SK-N-SH (cell line): ENCODE measurements at regions not wholly inside any gene's neighbourhood (a gene's known extent, or its start where the extent isn't known, plus 50 kb on each side); places are given as distances from the start of the nearest gene placed in this dataset.

Experiments used
- CTCF ChIA-PET: fragments of 300-600, 350-600 bp; formaldehyde crosslinking; extraction: SDS; loops from one replicate; lab custom pipeline; 2021; lab: Yijun Ruan, JAX
- POLR2A ChIA-PET: fragments of 350-600 bp; sonication (Branson Sonifier 250); formaldehyde crosslinking; extraction: SDS; loops from one replicate; lab custom pipeline; 2020; ENCODE audit warnings: antibody characterized with exemption, inconsistent platforms; lab: Yijun Ruan, JAX
- DNase-seq: peaks from one replicate; pipeline ENCODE4 v3.0.0; 2012
- H2AFZ ChIP-seq: fragments of 200-600 bp; sonication (generic); 2 replicates; pipeline ENCODE4 v1.8.1; 2016; ENCODE audit warnings: antibody characterized with exemption, mild to moderate bottlenecking, low read depth
- H3F3A ChIP-seq: fragments of 200-600 bp; sonication (generic); replicated peaks from 2 replicates; pipeline ENCODE3; 2016; ENCODE audit warnings: antibody characterized with exemption, mild to moderate bottlenecking; ENCODE audit not compliant: insufficient read depth
- H3K27ac ChIP-seq, 2 experiments: fragments of 200-500 bp in 1 of 2; fragments of 200-600 bp in 1 of 2; sonication (Bioruptor generic) in 1 of 2; sonication (generic), shearing (Covaris generic) in 1 of 2; 2 replicates each; pipeline versions ENCODE4 v1.5.1 to v1.6.1; 2014 to 2016; ENCODE audit warnings: low read depth in 2 of 2, inconsistent platforms in 1 of 2, low read length in 1 of 2, mild to moderate bottlenecking in 1 of 2, mixed read lengths in 1 of 2
- H3K27me3 ChIP-seq: fragments of 200-600 bp; sonication (generic), shearing (Covaris generic); 2 replicates; pipeline ENCODE4 v1.6.1; 2016; ENCODE audit warnings: mixed run types; ENCODE audit not compliant: insufficient read depth
- H3K36me3 ChIP-seq, 2 experiments: fragments of 200-500 bp in 1 of 2; fragments of 200-600 bp in 1 of 2; sonication (Bioruptor generic) in 1 of 2; sonication (generic) in 1 of 2; replicated peaks in 1 of 2; 2 replicates each; pipeline versions ENCODE3 to v1.5.1; 2014 to 2016; ENCODE audit warnings: low read length in 1 of 2, mild to moderate bottlenecking in 1 of 2; ENCODE audit not compliant: insufficient read depth in 2 of 2, control insufficient read depth in 1 of 2
- H3K4me1 ChIP-seq, 2 experiments: fragments of 200-500 bp in 1 of 2; fragments of 200-600 bp in 1 of 2; sonication (Bioruptor generic) in 1 of 2; sonication (generic), shearing (Covaris generic) in 1 of 2; 2 replicates each; pipeline versions ENCODE4 v1.5.1 to v1.6.1; 2014 to 2016; ENCODE audit warnings: low read depth in 1 of 2, low read length in 1 of 2, mixed run types in 1 of 2; ENCODE audit not compliant: insufficient read depth in 2 of 2, control insufficient read depth in 1 of 2
- H3K4me2 ChIP-seq: fragments of 200-600 bp; sonication (generic), shearing (Covaris generic); 2 replicates; pipeline ENCODE4 v1.6.1; 2017; ENCODE audit warnings: mixed run types
- H3K4me3 ChIP-seq, 2 experiments: fragments of 200-500 bp in 1 of 2; fragments of 200-600 bp in 1 of 2; sonication (Bioruptor generic) in 1 of 2; sonication (generic), shearing (Covaris generic) in 1 of 2; 2 replicates each; pipeline versions ENCODE4 v1.5.1 to v1.8.1; 2014 to 2016; ENCODE audit warnings: low read depth in 2 of 2, inconsistent platforms in 1 of 2, low read length in 1 of 2, mild to moderate bottlenecking in 1 of 2, mixed read lengths in 1 of 2, moderate library complexity in 1 of 2
- H3K79me2 ChIP-seq: fragments of 200-600 bp; sonication (generic); 2 replicates; pipeline ENCODE4 v1.8.1; 2017; ENCODE audit warnings: mild to moderate bottlenecking; ENCODE audit not compliant: insufficient read depth
- H3K9ac ChIP-seq: fragments of 200-600 bp; sonication (generic); 2 replicates; pipeline ENCODE4 v1.6.1; 2017; ENCODE audit warnings: mixed run types
- H3K9me2 ChIP-seq: fragments of 200-600 bp; sonication (generic); 2 replicates; pipeline ENCODE4 v1.6.1; 2017; ENCODE audit warnings: mixed run types
- H3K9me3 ChIP-seq: fragments of 200-600 bp; sonication (generic); 2 replicates; pipeline ENCODE4 v1.6.1; 2017; ENCODE audit warnings: mixed run types, mild to moderate bottlenecking, moderate library complexity
- H4K20me1 ChIP-seq: fragments of 200-600 bp; sonication (generic); 2 replicates; pipeline ENCODE4 v1.6.1; 2017; ENCODE audit warnings: mild to moderate bottlenecking, mixed run types; ENCODE audit not compliant: insufficient read depth
- CHD2 ChIP-seq: fragments of 150-350 bp; IDR thresholded peaks from 2 replicates; pipeline ENCODE4 v1.6.1; 2018; ENCODE audit warnings: low read length; ENCODE audit not compliant: partially characterized antibody
- EZH2phosphoT487 ChIP-seq: fragments of 200-600 bp; sonication (generic); IDR thresholded peaks from 2 replicates; pipeline ENCODE4 v1.6.1; 2017; ENCODE audit warnings: low read depth, mixed run types, mild to moderate bottlenecking, antibody characterized with exemption, moderate library complexity, borderline replicate concordance
- FOSL2 ChIP-seq: IDR thresholded peaks from 2 replicates; pipeline ENCODE4 v1.4.0; 2012; ENCODE audit warnings: low read depth, mild to moderate bottlenecking, moderate library complexity, borderline replicate concordance
- GABPA ChIP-seq: IDR thresholded peaks from 2 replicates; pipeline ENCODE4 v1.4.0; 2012; ENCODE audit warnings: low read depth, mild to moderate bottlenecking
- IRF3 ChIP-seq: fragments of 150-350 bp; IDR thresholded peaks from 2 replicates; pipeline ENCODE4 v1.6.1; 2016; ENCODE audit warnings: mild to moderate bottlenecking, low read depth, low read length
- MAX ChIP-seq: IDR thresholded peaks from 2 replicates; pipeline ENCODE4 v1.4.0; 2012; ENCODE audit warnings: low read depth
- MXI1 ChIP-seq: IDR thresholded peaks from 2 replicates; pipeline ENCODE4 v1.6.1; 2012; ENCODE audit warnings: mild to moderate bottlenecking, low read depth, low read length, improper control_type of control experiment
- NFIC ChIP-seq: IDR thresholded peaks from 2 replicates; pipeline ENCODE4 v1.4.0; 2012; ENCODE audit warnings: borderline replicate concordance
- PBX3 ChIP-seq: IDR thresholded peaks from 2 replicates; pipeline ENCODE4; 2012
- RCOR1 ChIP-seq: fragments of 150-350 bp; IDR thresholded peaks from 2 replicates; pipeline ENCODE4 v1.6.1; 2017; ENCODE audit warnings: antibody characterized with exemption, low read length
- RFX5 ChIP-seq: IDR thresholded peaks from 2 replicates; pipeline ENCODE4 v1.6.1; 2012; ENCODE audit warnings: mild to moderate bottlenecking, improper control_type of control experiment, low read length
- SIN3A ChIP-seq: IDR thresholded peaks from 2 replicates; pipeline ENCODE4 v1.6.1; 2012; ENCODE audit warnings: low read depth, mild to moderate bottlenecking, low read length, moderate library complexity, borderline replicate concordance
- USF2 ChIP-seq: fragments of 150-350 bp; IDR thresholded peaks from 2 replicates; pipeline ENCODE4 v1.6.1; 2017; ENCODE audit warnings: antibody characterized with exemption, low read length, low read depth, borderline replicate concordance
- YY1 ChIP-seq: IDR thresholded peaks from 2 replicates; pipeline ENCODE4 v1.4.0; 2012; ENCODE audit warnings: low read depth, mild to moderate bottlenecking
- WGBS: methylation state at CpG from one replicate; pipeline ENCODE4 v1.1.6; 2017; ENCODE audit warnings: low lambda C conversion rate; 5-methylcytosine and 5-hydroxymethylcytosine counted together

- Histone ChIP-seq H2AFZ (no peak overlapping the region), H3F3A (no peaks in the 10 kb centered on the region), H3K4me2 (no peak overlapping the region), H3K4me3 (no peak overlapping the region), H4K20me1 (no peaks in the 10 kb centered on the region), H3K79me2 (no peaks in the 10 kb centered on the region), H3K9me3 (no peaks in the 10 kb centered on the region), H3K4me1 (no peaks in the 10 kb centered on the region), H3K27me3 (no peaks in the 10 kb centered on the region), H3K9me2 (no peaks in the 10 kb centered on the region), H3K27ac (no peak overlapping the region), H3K9ac (no peak overlapping the region), H3K36me3 (no peaks in the 10 kb centered on the region)
- no peak for DNase-seq
- no peak for TF ChIP-seq IRF3
- no peak for TF ChIP-seq USF2
- TF ChIP-seq GABPA: no peak
- TF ChIP-seq CHD2: no peak
- TF ChIP-seq FOSL2: no peak
- TF ChIP-seq MXI1: no peak
- no peak for TF ChIP-seq MAX
- no peak for TF ChIP-seq EZH2phosphoT487
- no peak for TF ChIP-seq RCOR1
- TF ChIP-seq PBX3: no peak
- no peak for TF ChIP-seq RFX5
- no peak for TF ChIP-seq SIN3A
- no peak for TF ChIP-seq YY1
- no peak for TF ChIP-seq NFIC
- POLR2A ChIA-PET: no interaction called here
- CTCF ChIA-PET: no interaction called here
- WGBS: 18% methylated on average over 3 of the region's 3 CpGs
These were observed 895.9 kb downstream of the TLE4 start for GRCh38 chr9:80467632-80468031.

GRCh38 chr9:80465556-80465955 is 893.8 kb downstream of the TLE4 start:
- ChIA-PET CTCF (no interaction called here), POLR2A (interaction anchor here (0.6 kb wide), 1 partner anchor 608 kb away, joined by 5 read pairs; no protein-coding TSS in a partner anchor)
- no peak overlapping the region for H3K9ac ChIP-seq
- TF ChIP-seq EZH2phosphoT487 (no peak), CHD2 (no peak), IRF3 (no peak)
- H3K9me2 ChIP-seq: no peaks in the 10 kb centered on the region
- H3K27me3 ChIP-seq: no peaks in the 10 kb centered on the region
- H3K36me3 ChIP-seq: no peaks in the 10 kb centered on the region
- no peaks in the 10 kb centered on the region for H3K79me2 ChIP-seq
- no peaks in the 10 kb centered on the region for H3F3A ChIP-seq
- H3K9me3 ChIP-seq: no peaks in the 10 kb centered on the region
- no peaks in the 10 kb centered on the region for H3K4me1 ChIP-seq
- 23% methylated on average over 3 of the region's 3 CpGs for WGBS
- H3K4me2 ChIP-seq: no peak overlapping the region
- H3K4me3 ChIP-seq: no peak overlapping the region
- H2AFZ ChIP-seq: no peak overlapping the region
- H3K27ac ChIP-seq: no peak overlapping the region
- H4K20me1 ChIP-seq: no peaks in the 10 kb centered on the region
- DNase-seq: no peak
